Endothelial cell of umbilical vein (primary cell): ENCODE measurements at regions not wholly inside any gene's neighbourhood (a gene's known extent, or its start where the extent isn't known, plus 50 kb on each side); places are given as distances from the start of the nearest gene placed in this dataset.

Experiments used
- BruUV-seq: library from RNA; stranded (reverse); fragments of 400-500 nt; replicated peaks from 2 replicates; lab custom pipeline; 2021; lab: Mats Ljungman, UMichigan
- CTCF ChIA-PET: fragments of 300-600, 350-600 bp; sonication (Branson Sonifier 250); formaldehyde crosslinking; loops from one replicate; lab custom pipeline; 2021; ENCODE audit warnings: antibody characterized with exemption, inconsistent platforms; lab: Charles Lee
- POLR2A ChIA-PET: fragments of 300-600, 350-600 bp; sonication (Branson Sonifier 250); formaldehyde crosslinking; loops from one replicate; lab custom pipeline; 2021; ENCODE audit warnings: antibody characterized with exemption, inconsistent platforms; lab: Charles Lee
- DNase-seq: peaks from one replicate; pipeline ENCODE4 v3.0.0-alpha.2; 2011; ENCODE audit warnings: low read depth, low spot score
- FAIRE-seq: peaks from 2 replicates; lab custom pipeline; 2011; peaks lifted over from hg19 to GRCh38; lab: Jason Lieb, UNC
- H2AFZ ChIP-seq: 2 replicates; pipeline ENCODE4 v1.6.0; 2012; ENCODE audit warnings: low read depth, low read length, control low read depth, inconsistent platforms
- H3K27ac ChIP-seq: 2 replicates; pipeline ENCODE4 v1.5.1; 2011; ENCODE audit warnings: low read depth, mild to moderate bottlenecking, control low read depth, low read length, moderate library complexity; ENCODE audit not compliant: insufficient read depth
- H3K27me3 ChIP-seq, 2 experiments: 2 replicates each; pipeline versions ENCODE4 v1.6.0 to v1.6.1; 2011; ENCODE audit warnings: low read length in 2 of 2, mixed read lengths in 1 of 2; ENCODE audit not compliant: control insufficient read depth in 2 of 2, insufficient read depth in 2 of 2
- H3K36me3 ChIP-seq, 2 experiments: 2 replicates in 1 of 2; 3 replicates in 1 of 2; pipeline ENCODE4 v1.5.1; 2011; ENCODE audit warnings: low read length in 2 of 2, mild to moderate bottlenecking in 1 of 2, moderate library complexity in 1 of 2; ENCODE audit not compliant: control insufficient read depth in 2 of 2, insufficient read depth in 2 of 2; ENCODE audit errors: extremely low read depth in 1 of 2
- H3K4me1 ChIP-seq: 3 replicates; pipeline ENCODE4 v1.5.1; 2011; ENCODE audit warnings: mild to moderate bottlenecking, low read length; ENCODE audit not compliant: control insufficient read depth, insufficient read depth; ENCODE audit errors: extremely low read depth
- H3K4me2 ChIP-seq: 2 replicates; pipeline ENCODE4 v1.6.1; 2011; ENCODE audit warnings: low read length, control low read depth, mixed read lengths; ENCODE audit not compliant: insufficient read depth
- H3K4me3 ChIP-seq, 3 experiments: fragments of 200-600 bp in 1 of 3; sonication (generic), shearing (Covaris generic) in 1 of 3; replicated peaks in 1 of 3; 2 replicates each; pipeline ENCODE4 v1.5.1; 2011 to 2016; ENCODE audit warnings: control low read depth in 3 of 3, low read length in 3 of 3, mild to moderate bottlenecking in 2 of 3, inconsistent platforms in 1 of 3, low read depth in 1 of 3, moderate library complexity in 1 of 3; ENCODE audit not compliant: insufficient read depth in 1 of 3
- H3K79me2 ChIP-seq: 2 replicates; pipeline ENCODE4 v1.6.0; 2012; ENCODE audit warnings: low read length, inconsistent platforms; ENCODE audit not compliant: control insufficient read depth, insufficient read depth
- H3K9ac ChIP-seq: replicated peaks from 2 replicates; pipeline ENCODE3; 2011; ENCODE audit warnings: low read length, control low read depth; ENCODE audit not compliant: insufficient read depth; ENCODE audit errors: extremely low read depth
- H3K9me1 ChIP-seq: replicated peaks from 3 replicates; pipeline ENCODE4 v1.6.0; 2011; ENCODE audit warnings: mild to moderate bottlenecking, low read length; ENCODE audit not compliant: control insufficient read depth, insufficient read depth; ENCODE audit errors: extremely low read depth
- H3K9me3 ChIP-seq: replicated peaks from 2 replicates; pipeline ENCODE4 v1.5.1; 2012; ENCODE audit warnings: low read length, inconsistent platforms; ENCODE audit not compliant: control insufficient read depth, insufficient read depth
- H4K20me1 ChIP-seq: replicated peaks from 2 replicates; pipeline ENCODE3; 2011; ENCODE audit warnings: mild to moderate bottlenecking, low read length; ENCODE audit not compliant: control insufficient read depth, insufficient read depth; ENCODE audit errors: extremely low read depth
- EZH2 ChIP-seq: IDR thresholded peaks from 2 replicates; pipeline ENCODE4 v1.6.1; 2012; ENCODE audit warnings: borderline replicate concordance, low read depth, mild to moderate bottlenecking, moderate library complexity, low read length, inconsistent platforms; ENCODE audit not compliant: severe bottlenecking
- FOS ChIP-seq: IDR thresholded peaks from 2 replicates; pipeline ENCODE4 v1.6.1; 2011; ENCODE audit warnings: mild to moderate bottlenecking, low read length, moderate library complexity, borderline replicate concordance; ENCODE audit not compliant: insufficient read depth
- GATA2 ChIP-seq: IDR thresholded peaks from 2 replicates; pipeline ENCODE4 v1.7.0; 2011; ENCODE audit warnings: low read depth, mild to moderate bottlenecking, moderate library complexity, mixed read lengths, low read length; ENCODE audit not compliant: insufficient read length, insufficient read depth
- JUN ChIP-seq: IDR thresholded peaks from 2 replicates; pipeline ENCODE4 v1.6.1; 2011; ENCODE audit warnings: borderline replicate concordance, low read depth; ENCODE audit not compliant: insufficient read length, insufficient read depth
- MAX ChIP-seq: IDR thresholded peaks from 2 replicates; pipeline ENCODE4 v1.6.1; 2011; ENCODE audit not compliant: insufficient read depth, insufficient read length
- MYC ChIP-seq: IDR thresholded peaks from one replicate; pipeline ENCODE4 v1.6.1; 2011; ENCODE audit warnings: mild to moderate bottlenecking, low read depth, low read length
- POLR2A ChIP-seq: IDR thresholded peaks from 2 replicates; pipeline ENCODE4 v1.6.1; 2012; ENCODE audit warnings: low read depth, mild to moderate bottlenecking, control low read depth, low read length
- POLR2AphosphoS5 ChIP-seq: IDR thresholded peaks from 2 replicates; pipeline ENCODE4 v1.6.1; 2012; ENCODE audit warnings: low read depth, mild to moderate bottlenecking, control low read depth, low read length, moderate library complexity; ENCODE audit not compliant: insufficient read depth
- dilution Hi-C: fragments of 300-500 bp; cut with MboI; formaldehyde crosslinking; loops from one replicate; pipeline ENCODE4 v1.15.0; 2019; ENCODE audit warnings: low sequenced_read_pairs; ENCODE audit not compliant: extremely low pct_ligation_motif_present
- intact Hi-C: fragments of 100-400 bp; cut with micrococcal nuclease; formaldehyde crosslinking; loops from one replicate; pipeline ENCODE4 v1.10.0; 2022
- TF ChIP-seq, protein P1 (sequence below), 2 donors: IDR thresholded peaks; 1 replicate in 1 of 2; 2 replicates in 1 of 2; pipeline ENCODE4 v1.5.1; 2011; ENCODE audit warnings: low read length in 2 of 2, mild to moderate bottlenecking in 2 of 2, moderate library complexity in 2 of 2, control low read depth in 1 of 2, inconsistent platforms in 1 of 2, low read depth in 1 of 2; ENCODE audit not compliant: insufficient read depth in 1 of 2; ENCODE audit errors: extremely low read depth in 1 of 2

DNA sequence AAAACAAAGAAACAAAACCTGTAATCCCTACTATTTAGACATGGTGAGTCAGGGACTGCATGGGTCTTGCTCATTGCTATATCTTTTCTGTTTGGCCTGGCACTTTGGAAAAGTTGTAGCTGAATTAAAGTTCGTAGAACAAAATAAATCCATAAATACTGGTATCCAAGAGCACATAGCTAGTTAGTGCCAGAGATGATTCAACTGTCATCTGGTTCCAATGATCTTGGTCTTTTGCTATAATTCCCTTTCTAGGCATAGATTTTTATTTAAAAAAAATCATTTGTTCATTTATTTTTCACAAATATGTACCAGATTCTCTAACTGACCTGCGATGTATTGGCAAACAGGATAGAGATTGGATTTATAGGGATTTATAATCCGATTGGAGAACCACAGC, 1436.1 kb upstream of the GOT2 start:
- BruUV-seq = no TSS peak
- Histone ChIP-seq H3K79me2 (no peaks in the 10 kb centered on the region), H3K4me3 (no peak overlapping the region), H3K27me3 (no peaks in the 10 kb centered on the region), H3K27ac (no peak overlapping the region), H3K9ac (no peak overlapping the region), H3K4me1 (no peaks in the 10 kb centered on the region), H3K9me1 (no peaks in the 10 kb centered on the region), H2AFZ (no peak overlapping the region), H4K20me1 (no peaks in the 10 kb centered on the region), H3K9me3 (no peaks in the 10 kb centered on the region), H3K36me3 (no peaks in the 10 kb centered on the region), H3K4me2 (no peak overlapping the region)
- TF ChIP-seq POLR2A (no peak), POLR2AphosphoS5 (no peak), EZH2 (no peak), FOS (no peak), MYC (no peak), GATA2 (no peak), JUN (no peak), MAX (no peak)
- TF ChIP-seq, protein P1, sequence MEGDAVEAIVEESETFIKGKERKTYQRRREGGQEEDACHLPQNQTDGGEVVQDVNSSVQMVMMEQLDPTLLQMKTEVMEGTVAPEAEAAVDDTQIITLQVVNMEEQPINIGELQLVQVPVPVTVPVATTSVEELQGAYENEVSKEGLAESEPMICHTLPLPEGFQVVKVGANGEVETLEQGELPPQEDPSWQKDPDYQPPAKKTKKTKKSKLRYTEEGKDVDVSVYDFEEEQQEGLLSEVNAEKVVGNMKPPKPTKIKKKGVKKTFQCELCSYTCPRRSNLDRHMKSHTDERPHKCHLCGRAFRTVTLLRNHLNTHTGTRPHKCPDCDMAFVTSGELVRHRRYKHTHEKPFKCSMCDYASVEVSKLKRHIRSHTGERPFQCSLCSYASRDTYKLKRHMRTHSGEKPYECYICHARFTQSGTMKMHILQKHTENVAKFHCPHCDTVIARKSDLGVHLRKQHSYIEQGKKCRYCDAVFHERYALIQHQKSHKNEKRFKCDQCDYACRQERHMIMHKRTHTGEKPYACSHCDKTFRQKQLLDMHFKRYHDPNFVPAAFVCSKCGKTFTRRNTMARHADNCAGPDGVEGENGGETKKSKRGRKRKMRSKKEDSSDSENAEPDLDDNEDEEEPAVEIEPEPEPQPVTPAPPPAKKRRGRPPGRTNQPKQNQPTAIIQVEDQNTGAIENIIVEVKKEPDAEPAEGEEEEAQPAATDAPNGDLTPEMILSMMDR (IDR thresholded peaks at IDR 0.05; ENCODE audit: extremely low read depth in 1 of 2, insufficient read depth in 1 of 2, low read depth in 1 of 2, low read length in 2 of 2) = no peak
- DNase-seq (no peak), FAIRE-seq (no peak)
- intact Hi-C loops = no loop called here
- dilution Hi-C loops = no loop called here
- ChIA-PET CTCF (no interaction called here), POLR2A (no interaction called here)
